CD4-positive, alpha-beta T cell (primary cell): ENCODE measurements at regions not wholly inside any gene's neighbourhood (a gene's known extent, or its start where the extent isn't known, plus 50 kb on each side); places are given as distances from the start of the nearest gene placed in this dataset.
"Not testable (repeated sequence)": the region's sequence is repeated elsewhere in the genome, so short reads cannot be mapped to it uniquely, and the experiment has no call there.

Experiments
- ATAC-seq: fragments of 200-7000 bp; cut with Tn5 transposase; one replicate; pipeline ENCODE4 v1.10.0; 2022; ENCODE audit warnings: mild to moderate bottlenecking; ENCODE audit not compliant: poor library complexity
- CTCF ChIA-PET: fragments of 350-600 bp; sonication (Branson Sonifier 250); formaldehyde crosslinking; loops from one replicate; lab custom pipeline; 2021; ENCODE audit warnings: antibody characterized with exemption, inconsistent platforms; lab: Charles Lee
- POLR2A ChIA-PET: fragments of 350-600 bp; sonication (Branson Sonifier 250); formaldehyde crosslinking; loops from one replicate; lab custom pipeline; 2021; ENCODE audit warnings: antibody characterized with exemption, inconsistent platforms; lab: Charles Lee
- DNase-seq, 14 experiments: peaks; one replicate each; pipeline ENCODE4 v3.0.0-alpha.2; 2013 to 2020; ENCODE audit warnings: mixed read lengths in 2 of 14
- H3K27ac ChIP-seq, 2 donors: one replicate each; pipeline versions ENCODE4 v1.5.1 to v1.7.0; 2013; ENCODE audit warnings: low read length in 2 of 2, low read depth in 1 of 2, mild to moderate bottlenecking in 1 of 2
- H3K27me3 ChIP-seq, 2 experiments: 1 replicate in 1 of 2; 2 replicates in 1 of 2; pipeline versions ENCODE4 v1.6.1 to v1.7.0; 2013; ENCODE audit warnings: low read length in 2 of 2, control low read depth in 1 of 2, mild to moderate bottlenecking in 1 of 2, moderate library complexity in 1 of 2; ENCODE audit not compliant: insufficient read depth in 2 of 2, control insufficient read depth in 1 of 2
- H3K36me3 ChIP-seq: one replicate; pipeline ENCODE4 v1.6.1; 2013; ENCODE audit warnings: low read length, control low read depth; ENCODE audit not compliant: insufficient read depth
- H3K4me1 ChIP-seq: one replicate; pipeline ENCODE4 v1.6.1; 2013; ENCODE audit warnings: low read length, control low read depth; ENCODE audit not compliant: insufficient read depth
- H3K4me3 ChIP-seq: one replicate; pipeline ENCODE4 v1.5.1; 2013; ENCODE audit warnings: mild to moderate bottlenecking, low read length, moderate library complexity
- H3K9me3 ChIP-seq, 2 experiments: 1 replicate in 1 of 2; 2 replicates in 1 of 2; pipeline versions ENCODE4 v1.6.1 to v1.7.0; 2013; ENCODE audit warnings: low read length in 2 of 2, mild to moderate bottlenecking in 2 of 2, control low read depth in 1 of 2, moderate library complexity in 1 of 2; ENCODE audit not compliant: control insufficient read depth in 1 of 2, insufficient read depth in 1 of 2
- H3K27ac Mint-ChIP-seq: one replicate; pipeline ENCODE4 v1.8.0; 2020; ENCODE audit warnings: mixed read lengths
- H3K27me3 Mint-ChIP-seq: one replicate; pipeline ENCODE4 v1.8.0; 2021; ENCODE audit warnings: mixed read lengths
- H3K36me3 Mint-ChIP-seq: one replicate; pipeline ENCODE4 v1.8.0; 2021; ENCODE audit warnings: low read depth, mixed read lengths
- H3K4me1 Mint-ChIP-seq: one replicate; pipeline ENCODE4 v1.8.0; 2021; ENCODE audit warnings: low read depth, mixed read lengths
- H3K4me3 Mint-ChIP-seq: one replicate; pipeline ENCODE4 v1.8.0; 2020; ENCODE audit warnings: mild to moderate bottlenecking, mixed read lengths
- H3K9me3 Mint-ChIP-seq: one replicate; pipeline ENCODE4 v1.8.0; 2020; ENCODE audit warnings: mixed read lengths
- CTCF ChIP-seq: fragments of 200-600 bp; IDR thresholded peaks from one replicate; pipeline ENCODE4 v1.8.0; 2022; ENCODE audit warnings: antibody characterized with exemption, mild to moderate bottlenecking
- intact Hi-C, 2 experiments: fragments of 100-400 bp; cut with DNase I in 1 of 2; cut with micrococcal nuclease in 1 of 2; formaldehyde crosslinking; loops; one replicate each; pipeline versions ENCODE4 v1.15.1 to v1.9.0; 2023 to 2025; cut with DNase I, micrococcal nuclease

GRCh38 chr3:176328198-176328597, 869.1 kb downstream of the TBL1XR1 start:
- TF ChIP-seq CTCF, result no peak
- ChIA-PET POLR2A (no interaction called here), CTCF (no interaction called here)
- DNase-seq, result no peak
- H3K27ac Mint-ChIP-seq, result no peak overlapping the region
- intact Hi-C loops, result no loop called here
- H3K36me3 Mint-ChIP-seq, result no peaks in the 10 kb centered on the region
- Histone ChIP-seq H3K36me3 (no peaks in the 10 kb centered on the region), H3K27ac (no peak overlapping the region), H3K27me3 (no peaks in the 10 kb centered on the region), H3K9me3 (no peaks in the 10 kb centered on the region), H3K4me3 (no peak overlapping the region), H3K4me1 (no peaks in the 10 kb centered on the region)
- ATAC-seq, result no peak
- peaks cover 5% of the 10 kb centered on the region for H3K9me3 Mint-ChIP-seq
- no peak overlapping the region for H3K4me3 Mint-ChIP-seq
- H3K27me3 Mint-ChIP-seq, result no peaks in the 10 kb centered on the region
- H3K4me1 Mint-ChIP-seq, result no peaks in the 10 kb centered on the region

- H3K4me3 Mint-ChIP-seq, CTCF ChIA-PET, H3K4me1 Mint-ChIP-seq, H3K9me3 ChIP-seq, H3K36me3 ChIP-seq, H3K27me3 ChIP-seq, H3K27ac Mint-ChIP-seq, H3K27ac ChIP-seq, ATAC-seq, intact Hi-C loops, POLR2A ChIA-PET, DNase-seq, H3K4me1 ChIP-seq, H3K36me3 Mint-ChIP-seq, H3K9me3 Mint-ChIP-seq, H3K4me3 ChIP-seq, H3K27me3 Mint-ChIP-seq: not testable (repeated sequence)
Measured at GRCh38 chr3:176326894-176327490, 870.3 kb downstream of the TBL1XR1 start.

GRCh38 chr3:176321532-176321931, 875.8 kb downstream of the TBL1XR1 start:
- H3K4me3 ChIP-seq, H3K9me3 ChIP-seq, H3K4me1 ChIP-seq, H3K36me3 ChIP-seq, H3K27ac ChIP-seq, intact Hi-C loops, H3K27me3 ChIP-seq, POLR2A ChIA-PET, DNase-seq, H3K27me3 Mint-ChIP-seq, CTCF ChIA-PET, H3K27ac Mint-ChIP-seq, H3K4me3 Mint-ChIP-seq, ATAC-seq, H3K4me1 Mint-ChIP-seq, H3K36me3 Mint-ChIP-seq: not testable (repeated sequence)
- H3K9me3 Mint-ChIP-seq, result peaks cover 11% of the 10 kb centered on the region

GRCh38 chr3:176321099-176321498, 876.2 kb downstream of the TBL1XR1 start:
- TF ChIP-seq CTCF, result no peak
- DNase-seq (no peak), ATAC-seq (no peak)
- Mint-ChIP-seq H3K4me3 (no peak overlapping the region), H3K27ac (no peak overlapping the region), H3K36me3 (no peaks in the 10 kb centered on the region), H3K9me3 (peaks cover 10% of the 10 kb centered on the region), H3K27me3 (no peaks in the 10 kb centered on the region), H3K4me1 (no peaks in the 10 kb centered on the region)
- ChIA-PET POLR2A (no interaction called here), CTCF (no interaction called here)
- H3K4me3 ChIP-seq, result no peak overlapping the region
- intact Hi-C loops, result no loop called here
- no peaks in the 10 kb centered on the region for H3K9me3 ChIP-seq
- no peak overlapping the region for H3K27ac ChIP-seq
- no peaks in the 10 kb centered on the region for H3K27me3 ChIP-seq
- H3K4me1 ChIP-seq, result no peaks in the 10 kb centered on the region
- H3K36me3 ChIP-seq, result no peaks in the 10 kb centered on the region
